RPMI7951 (cell line): ENCODE measurements at regions not wholly inside any gene's neighbourhood (a gene's known extent, or its start where the extent isn't known, plus 50 kb on each side); places are given as distances from the start of the nearest gene placed in this dataset.
"Not testable (repeated sequence)": the region's sequence is repeated elsewhere in the genome, so short reads cannot be mapped to it uniquely, and the experiment has no call there.

ENCODE experiments used
- DNase-seq: peaks from one replicate; pipeline ENCODE4 v3.0.0-alpha.2; 2012; ENCODE audit warnings: low read depth

DNA sequence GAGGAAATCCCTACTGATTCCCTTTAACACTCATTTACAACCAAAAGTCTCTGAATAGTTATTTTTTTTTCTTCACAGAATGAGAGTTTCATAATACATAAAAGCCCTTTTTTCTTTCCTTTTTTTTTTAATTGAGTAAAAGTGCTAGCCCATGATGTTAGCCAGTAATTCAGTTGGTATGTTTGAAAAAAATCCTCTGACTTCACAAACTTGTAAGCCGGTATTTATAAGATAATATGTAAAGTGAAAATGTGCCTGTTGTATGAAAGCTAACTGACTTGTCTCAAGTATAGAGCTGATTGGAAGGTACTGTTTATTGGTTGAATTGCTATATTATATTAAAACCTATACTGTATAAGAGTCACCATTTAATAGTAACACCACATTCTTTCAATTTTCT, 70.2 kb upstream of the NEIL3 start:
- no peak for DNase-seq

DNA sequence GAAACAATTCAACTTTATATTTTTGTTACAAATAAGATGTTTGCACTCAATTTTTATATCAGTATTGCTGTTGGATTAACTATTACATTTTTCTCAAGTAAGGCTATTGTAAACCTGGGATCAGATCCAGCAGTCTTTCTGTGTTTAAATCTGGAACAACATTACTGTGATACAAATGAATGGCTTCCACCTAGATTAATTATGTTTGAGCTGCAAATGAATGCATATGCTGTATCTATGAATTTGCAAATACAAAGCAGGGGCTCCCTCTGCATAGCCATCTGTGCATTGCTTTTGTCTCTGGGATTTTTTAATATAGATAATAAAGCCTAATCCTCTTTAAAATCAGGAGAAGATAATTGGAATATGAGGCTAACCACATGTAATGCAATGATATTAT, 69.8 kb upstream of the NEIL3 start:
- no peak for DNase-seq

DNA sequence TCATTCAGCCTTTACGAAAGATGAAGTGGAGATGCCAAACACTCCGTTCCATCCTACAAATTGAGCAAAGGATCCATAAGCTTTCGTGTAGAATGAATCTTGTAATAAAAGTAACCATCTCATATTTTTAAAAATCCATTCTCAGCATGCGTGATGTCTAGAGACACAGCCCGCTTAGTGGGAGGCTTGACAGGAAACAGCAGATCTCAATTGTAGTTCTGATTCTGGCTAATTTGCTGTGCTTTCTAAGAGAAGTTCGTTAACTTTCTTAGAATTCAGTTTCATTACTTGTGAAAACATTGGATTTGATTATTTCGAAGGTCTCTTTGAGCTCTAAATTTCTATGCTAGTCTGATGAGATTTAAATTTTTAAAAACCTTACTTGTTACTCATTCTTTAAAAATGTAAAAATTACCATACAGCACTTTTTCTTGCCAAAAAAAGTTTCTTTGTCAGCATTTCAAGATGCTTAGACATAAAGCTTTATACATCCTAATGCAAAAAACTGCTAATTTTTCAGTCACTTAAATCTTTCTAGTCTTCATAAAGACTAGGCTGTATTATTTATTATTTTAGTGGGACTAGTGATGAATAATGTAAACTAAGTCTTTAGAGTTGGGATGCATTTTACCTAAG, 66.9 kb upstream of the NEIL3 start:
- DNase-seq = no peak

DNA sequence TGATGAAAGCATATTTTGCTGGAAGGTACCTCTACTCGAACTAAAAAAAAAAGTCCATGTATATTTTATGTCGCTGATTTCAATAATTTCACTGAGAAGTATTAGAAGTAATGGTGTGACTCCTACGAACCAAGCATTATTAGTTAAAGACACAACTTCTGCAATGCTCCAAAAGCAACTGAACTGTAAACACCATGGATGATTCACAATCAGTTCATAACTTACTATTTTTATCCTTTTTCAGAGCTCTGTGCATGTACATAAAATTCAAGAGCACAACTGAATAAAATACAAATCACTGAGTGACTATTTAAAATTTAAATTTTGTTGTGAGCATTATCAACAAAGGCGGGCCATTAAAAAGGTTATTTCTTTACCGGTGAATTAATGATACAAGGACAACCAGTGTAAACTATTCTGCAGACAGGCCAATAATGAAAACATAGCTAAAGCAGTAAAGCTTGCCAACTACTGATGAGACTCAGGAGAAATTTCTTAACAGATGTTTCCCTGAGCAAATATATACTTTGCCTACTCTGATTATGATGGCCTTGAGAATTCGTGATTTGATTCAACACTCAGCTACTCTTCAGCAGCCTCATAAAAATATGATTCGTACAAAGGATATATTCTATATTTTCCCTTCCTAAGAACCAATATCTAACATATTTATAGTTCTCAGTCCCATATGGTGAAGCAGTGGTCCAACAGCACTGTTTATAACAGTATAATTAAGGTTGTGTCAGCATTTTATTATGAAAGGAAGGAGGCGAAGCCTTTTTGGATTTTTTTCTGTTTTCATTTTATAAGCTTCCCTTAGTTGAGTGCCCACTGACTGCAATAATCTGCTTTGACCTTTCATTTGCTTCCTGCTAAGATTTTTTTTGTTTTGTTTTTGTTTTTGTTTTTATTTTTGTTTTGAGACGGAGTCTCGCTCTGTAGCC, 62.8 kb upstream of the NEIL3 start:
- DNase-seq = no peak

DNA sequence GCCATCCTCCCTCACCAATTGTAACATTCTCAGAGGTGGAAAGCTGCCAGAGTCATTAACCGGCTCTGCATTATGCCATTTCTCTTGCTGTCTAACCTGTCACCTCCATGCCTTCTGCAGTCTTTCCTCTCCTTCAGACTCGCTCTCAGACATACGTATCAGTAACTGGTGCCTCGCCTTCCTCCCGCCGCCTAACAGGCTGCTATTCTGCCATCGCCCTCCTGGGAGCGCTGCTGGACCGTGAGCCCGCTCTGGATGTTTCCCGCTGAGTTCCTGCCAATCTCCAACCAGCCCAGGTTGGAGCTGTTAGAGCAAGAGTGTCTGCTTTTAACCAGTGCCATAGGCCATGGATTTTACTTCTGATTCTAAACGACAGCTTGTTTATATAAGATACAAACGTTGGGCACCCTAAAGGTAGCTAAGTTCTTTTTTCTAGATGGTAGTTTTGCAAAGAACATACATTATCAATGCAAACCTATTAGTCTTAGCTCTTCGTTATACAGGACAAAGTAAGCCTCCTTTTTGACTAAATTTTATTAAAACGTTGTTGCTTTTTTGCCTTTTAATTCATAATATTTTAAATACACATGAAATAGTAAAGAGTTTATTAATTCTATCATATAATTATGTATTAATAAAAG, 59.5 kb upstream of the NEIL3 start:
- peak; percentile 49 for DNase-seq

DNA sequence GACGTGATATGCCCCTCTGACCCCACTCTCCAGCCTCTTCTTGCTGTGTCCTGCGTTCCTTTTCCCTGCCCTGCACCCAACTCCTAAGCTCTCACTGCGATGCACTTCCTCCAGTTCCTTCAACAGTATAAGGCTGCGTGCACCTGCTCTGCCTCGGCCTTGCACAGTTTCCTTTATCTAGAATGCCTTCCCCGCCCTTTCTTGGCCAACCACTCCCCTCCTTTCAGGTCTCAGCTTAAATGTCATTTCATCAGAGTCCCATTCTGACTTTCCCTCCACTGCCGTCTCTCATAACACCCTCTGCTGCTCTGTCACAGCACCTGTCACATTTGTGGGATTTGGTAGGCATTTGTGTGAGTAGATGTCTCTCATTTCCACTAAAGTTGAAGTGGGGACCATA, 58.4 kb upstream of the NEIL3 start:
- DNase-seq = no peak

DNA sequence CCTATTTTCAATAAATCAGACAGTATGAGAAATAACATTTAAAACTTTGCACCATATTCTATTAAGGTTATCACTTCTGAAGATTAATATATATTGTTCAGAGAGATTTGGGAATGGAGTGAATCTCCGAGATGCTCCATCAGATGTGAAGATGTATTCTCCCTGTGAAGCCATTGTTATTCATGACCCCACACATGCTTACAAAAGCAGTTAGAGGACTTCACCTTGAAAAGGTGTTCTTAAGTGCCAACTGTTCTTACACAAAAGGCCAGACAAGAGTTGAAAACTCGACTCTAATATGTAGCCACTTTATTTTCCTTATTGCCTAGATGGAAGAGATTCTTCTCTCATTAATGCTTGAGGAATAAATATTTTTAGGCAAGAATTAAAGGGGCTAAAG, 54.3 kb upstream of the NEIL3 start:
- no peak for DNase-seq

DNA sequence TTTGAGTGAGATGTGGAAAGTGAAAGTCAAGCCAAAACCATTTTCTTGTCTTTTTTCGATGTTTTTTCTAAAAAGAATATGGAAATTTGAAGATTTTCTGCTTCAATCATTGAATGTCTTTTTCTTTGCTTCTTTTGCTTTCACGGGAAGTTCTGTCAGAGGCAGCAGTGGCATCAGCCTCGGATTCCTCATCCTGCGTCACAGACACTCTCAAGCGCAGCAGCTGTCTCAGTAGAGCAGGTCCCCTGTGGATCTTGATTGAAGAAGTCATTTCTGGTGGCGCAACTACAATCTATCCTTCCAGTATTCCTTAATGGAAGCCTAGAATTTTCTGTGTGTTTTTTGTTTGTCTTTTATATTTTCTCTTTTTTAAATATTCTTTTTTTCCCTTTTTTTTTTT, 52.7 kb upstream of the NEIL3 start:
- DNase-seq = no peak

DNA sequence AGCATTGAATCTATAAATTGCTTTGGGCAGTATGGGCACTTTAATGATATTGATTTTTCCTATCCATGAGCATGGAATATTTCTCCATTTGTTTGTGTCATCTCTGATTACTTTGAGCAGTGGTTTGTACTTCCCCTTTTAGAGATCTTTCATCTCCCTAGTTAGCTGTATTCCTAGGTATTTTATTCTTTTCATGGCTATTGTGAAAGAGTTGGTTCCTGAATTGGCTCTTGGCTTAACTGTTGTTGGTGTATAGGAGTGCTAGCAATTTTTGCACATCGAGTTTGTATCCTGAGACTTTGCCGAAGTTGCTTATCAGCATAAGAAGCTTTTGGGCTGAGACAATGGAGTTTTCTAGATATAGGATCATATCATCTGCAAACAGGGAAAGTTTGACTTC, 50.2 kb upstream of the NEIL3 start:
- not testable (repeated sequence) for DNase-seq
